Astrocyte (in vitro differentiated cells and primary cell): ENCODE measurements at regions not wholly inside any gene's neighbourhood (a gene's known extent, or its start where the extent isn't known, plus 50 kb on each side); places are given as distances from the start of the nearest gene placed in this dataset.

Experiments
- DNase-seq: peaks from one replicate; pipeline ENCODE4 v3.0.0-alpha.2; 2010; ENCODE audit warnings: low read depth
- FAIRE-seq: peaks from 2 replicates; lab custom pipeline; 2011; peaks lifted over from hg19 to GRCh38; lab: Jason Lieb, UNC
- H2AFZ ChIP-seq: 2 replicates; pipeline ENCODE4 v1.6.0; 2012; ENCODE audit warnings: low read depth, low read length, inconsistent platforms
- H3K27ac ChIP-seq: 2 replicates; pipeline ENCODE4 v1.5.1; 2011; ENCODE audit warnings: low read depth, low read length, inconsistent platforms
- H3K27me3 ChIP-seq: 2 replicates; pipeline ENCODE4 v1.6.0; 2011; ENCODE audit warnings: low read length, inconsistent platforms; ENCODE audit not compliant: insufficient read depth
- H3K36me3 ChIP-seq: 2 replicates; pipeline ENCODE4 v1.5.1; 2011; ENCODE audit warnings: low read length, inconsistent platforms; ENCODE audit not compliant: insufficient read depth
- H3K4me1 ChIP-seq: 2 replicates; pipeline ENCODE4 v1.5.1; 2011; ENCODE audit warnings: low read length, inconsistent platforms; ENCODE audit not compliant: insufficient read depth
- H3K4me2 ChIP-seq: 2 replicates; pipeline ENCODE4 v1.6.0; 2012; ENCODE audit warnings: low read length, inconsistent platforms
- H3K4me3 ChIP-seq: 2 replicates; pipeline ENCODE4 v1.5.1; 2011; ENCODE audit warnings: low read depth, mild to moderate bottlenecking, low read length, inconsistent platforms; ENCODE audit not compliant: insufficient read depth
- H3K79me2 ChIP-seq: 2 replicates; pipeline ENCODE4 v1.6.0; 2012; ENCODE audit warnings: mild to moderate bottlenecking, low read length, inconsistent platforms; ENCODE audit not compliant: insufficient read depth
- H3K9ac ChIP-seq: 2 replicates; pipeline ENCODE4 v1.6.0; 2012; ENCODE audit warnings: mild to moderate bottlenecking, low read length, inconsistent platforms
- H3K9me3 ChIP-seq: 2 replicates; pipeline ENCODE4 v1.5.1; 2012; ENCODE audit warnings: low read depth, mild to moderate bottlenecking, low read length, inconsistent platforms; ENCODE audit not compliant: insufficient read depth
- H4K20me1 ChIP-seq: 2 replicates; pipeline ENCODE4 v1.6.0; 2012; ENCODE audit warnings: low read length, inconsistent platforms; ENCODE audit not compliant: insufficient read depth
- H3K27ac Mint-ChIP-seq: one replicate; pipeline ENCODE4 v1.8.0; 2021; ENCODE audit warnings: mild to moderate bottlenecking, mixed read lengths; ENCODE audit not compliant: unreplicated experiment
- H3K27me3 Mint-ChIP-seq: one replicate; pipeline ENCODE4 v1.8.0; 2021; ENCODE audit warnings: low read depth, mixed read lengths; ENCODE audit not compliant: unreplicated experiment
- H3K36me3 Mint-ChIP-seq: one replicate; pipeline ENCODE4 v1.8.0; 2021; ENCODE audit warnings: low read depth, mixed read lengths; ENCODE audit not compliant: unreplicated experiment
- H3K4me1 Mint-ChIP-seq: one replicate; pipeline ENCODE4 v1.8.0; 2021; ENCODE audit warnings: low read depth, mixed read lengths; ENCODE audit not compliant: unreplicated experiment
- H3K4me3 Mint-ChIP-seq: one replicate; pipeline ENCODE4 v1.8.0; 2021; ENCODE audit warnings: mild to moderate bottlenecking, moderate library complexity, mixed read lengths; ENCODE audit not compliant: unreplicated experiment
- H3K9me3 Mint-ChIP-seq: one replicate; pipeline ENCODE4 v1.8.0; 2021; ENCODE audit warnings: mild to moderate bottlenecking, mixed read lengths; ENCODE audit not compliant: unreplicated experiment
- CTCF ChIP-seq: IDR thresholded peaks from 2 replicates; pipeline ENCODE4 v1.5.1; 2011; ENCODE audit warnings: low read depth, mild to moderate bottlenecking, inconsistent platforms, low read length, moderate library complexity; ENCODE audit not compliant: insufficient read depth
- EZH2 ChIP-seq: IDR thresholded peaks from 2 replicates; pipeline ENCODE4 v1.6.1; 2012; ENCODE audit warnings: mild to moderate bottlenecking, low read length, inconsistent platforms; ENCODE audit not compliant: insufficient read depth

- Mint-ChIP-seq H3K27me3 (peaks cover 4% of the 10 kb centered on the region), H3K27ac (no peak overlapping the region), H3K4me1 (peaks cover 14% of the 10 kb centered on the region), H3K36me3 (no peaks in the 10 kb centered on the region), H3K9me3 (no peaks in the 10 kb centered on the region), H3K4me3 (no peak overlapping the region)
- peaks cover 13% of the 10 kb centered on the region for H3K4me1 ChIP-seq
- no peak overlapping the region for H3K9ac ChIP-seq
- peaks cover 3% of the 10 kb centered on the region for H3K9me3 ChIP-seq
- no peak for FAIRE-seq
- H2AFZ ChIP-seq = peak overlapping the region; percentile 6
- peak; percentile 70 for DNase-seq
- no peaks in the 10 kb centered on the region for H3K79me2 ChIP-seq
- H3K27me3 ChIP-seq = no peaks in the 10 kb centered on the region
- H3K27ac ChIP-seq = no peak overlapping the region
- no peaks in the 10 kb centered on the region for H4K20me1 ChIP-seq
- no peaks in the 10 kb centered on the region for H3K36me3 ChIP-seq
- H3K4me2 ChIP-seq = no peak overlapping the region
- TF ChIP-seq EZH2 (no peak), CTCF (no peak)
- no peak overlapping the region for H3K4me3 ChIP-seq
These were observed 117.4 kb downstream of the NGF start for GRCh38 chr1:115220340-115221270.

GRCh38 chr1:115219927-115220326, 118.1 kb downstream of the NGF start:
- Mint-ChIP-seq H3K27me3 (peaks cover 4% of the 10 kb centered on the region), H3K36me3 (no peaks in the 10 kb centered on the region), H3K4me3 (no peak overlapping the region), H3K27ac (no peak overlapping the region), H3K9me3 (no peaks in the 10 kb centered on the region), H3K4me1 (peaks cover 14% of the 10 kb centered on the region)
- Histone ChIP-seq H3K4me3 (no peak overlapping the region), H3K4me1 (peaks cover 13% of the 10 kb centered on the region), H3K9ac (no peak overlapping the region), H3K79me2 (no peaks in the 10 kb centered on the region), H2AFZ (no peak overlapping the region), H3K27ac (no peak overlapping the region), H3K36me3 (no peaks in the 10 kb centered on the region), H3K4me2 (no peak overlapping the region), H3K27me3 (no peaks in the 10 kb centered on the region), H3K9me3 (peaks cover 3% of the 10 kb centered on the region), H4K20me1 (no peaks in the 10 kb centered on the region)
- no peak for TF ChIP-seq EZH2
- TF ChIP-seq CTCF = no peak
- DNase-seq (no peak), FAIRE-seq (no peak)

GRCh38 chr1:115218699-115219098, 119.3 kb downstream of the NGF start:
- Histone ChIP-seq H3K9me3 (peaks cover 3% of the 10 kb centered on the region), H3K36me3 (no peaks in the 10 kb centered on the region), H3K27ac (no peak overlapping the region), H2AFZ (no peak overlapping the region), H3K79me2 (no peaks in the 10 kb centered on the region), H3K4me2 (no peak overlapping the region), H3K4me3 (no peak overlapping the region), H3K4me1 (peaks cover 13% of the 10 kb centered on the region), H3K27me3 (no peaks in the 10 kb centered on the region), H3K9ac (no peak overlapping the region), H4K20me1 (no peaks in the 10 kb centered on the region)
- Mint-ChIP-seq H3K4me1 (peaks cover 12% of the 10 kb centered on the region), H3K27me3 (peaks cover 4% of the 10 kb centered on the region), H3K27ac (no peak overlapping the region), H3K9me3 (no peaks in the 10 kb centered on the region), H3K4me3 (no peak overlapping the region), H3K36me3 (no peaks in the 10 kb centered on the region)
- DNase-seq (no peak), FAIRE-seq (no peak)
- no peak for TF ChIP-seq EZH2
- TF ChIP-seq CTCF = no peak
